Stimulated activated CD4-positive, alpha-beta T cell treated with anti-CD3 and anti-CD28 coated beads, Interleukin-4, amount 100 ng/mL, for 24 hours (primary cell): ENCODE measurements at regions not wholly inside any gene's neighbourhood (a gene's known extent, or its start where the extent isn't known, plus 50 kb on each side); places are given as distances from the start of the nearest gene placed in this dataset.
"Not testable (repeated sequence)": the region's sequence is repeated elsewhere in the genome, so short reads cannot be mapped to it uniquely, and the experiment has no call there.

ENCODE experiments used
- DNase-seq: peaks from one replicate; pipeline ENCODE4 v3.0.0-alpha.2; 2020

DNA sequence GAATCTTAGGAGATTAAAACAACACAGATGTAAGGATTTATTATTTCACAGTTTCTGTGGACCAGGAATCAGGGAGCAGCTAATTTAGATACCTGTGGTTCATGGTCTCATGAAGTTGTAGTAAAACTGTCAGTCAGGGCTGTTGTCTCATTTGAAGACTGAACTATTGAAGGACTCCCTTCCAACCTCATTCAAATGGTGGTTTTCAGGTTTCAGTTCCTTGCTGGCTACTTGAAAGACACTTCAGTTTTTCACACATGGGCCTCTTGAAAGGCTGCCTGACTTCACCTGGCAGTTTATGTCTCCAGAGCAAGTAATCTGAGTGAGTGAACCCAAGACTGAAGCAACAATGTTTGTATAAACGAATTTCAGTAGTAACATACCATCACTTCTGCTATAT is 915.9 kb downstream of the PLA2G4A start:
- DNase-seq, result no peak

- DNase-seq, result no peak
These were observed 926.8 kb downstream of the PLA2G4A start for GRCh38 chr1:187755536-187755935.

- not testable (repeated sequence) for DNase-seq
These were observed 927.9 kb downstream of the PLA2G4A start for GRCh38 chr1:187756684-187757083.

- DNase-seq, result no peak
These were observed 931.1 kb downstream of the PLA2G4A start for GRCh38 chr1:187759825-187760333.

- no peak for DNase-seq
These were observed 933.4 kb downstream of the PLA2G4A start for GRCh38 chr1:187762118-187762517.

- no peak for DNase-seq
These were observed 934.7 kb downstream of the PLA2G4A start for GRCh38 chr1:187763465-187763864.

DNA sequence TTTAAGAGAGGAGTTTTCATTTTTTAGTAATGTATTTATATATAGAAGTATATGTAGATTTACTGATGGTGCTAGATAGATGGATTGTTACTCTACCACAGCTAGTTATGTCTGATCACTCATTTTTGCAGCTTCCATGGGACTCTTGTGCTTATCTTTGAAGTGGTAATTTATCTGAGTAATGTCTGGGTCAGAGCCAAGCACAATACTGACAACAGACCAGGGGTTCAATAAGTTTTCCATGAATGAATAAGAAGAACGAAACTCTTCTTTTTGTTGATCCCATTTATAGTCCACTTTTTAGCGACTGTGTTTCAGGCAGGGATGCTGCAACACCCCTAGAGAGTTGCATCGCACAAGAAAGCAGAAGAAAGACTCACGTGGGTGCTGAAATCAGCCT is 935.2 kb downstream of the PLA2G4A start:
- no peak for DNase-seq

GRCh38 chr1:187771396-187771795 is 942.6 kb downstream of the PLA2G4A start:
- DNase-seq, result no peak

GRCh38 chr1:187773168-187773567 is 944.4 kb downstream of the PLA2G4A start:
- DNase-seq, result no peak

- DNase-seq, result no peak
These were observed 959.0 kb downstream of the PLA2G4A start for GRCh38 chr1:187787736-187788135.

DNA sequence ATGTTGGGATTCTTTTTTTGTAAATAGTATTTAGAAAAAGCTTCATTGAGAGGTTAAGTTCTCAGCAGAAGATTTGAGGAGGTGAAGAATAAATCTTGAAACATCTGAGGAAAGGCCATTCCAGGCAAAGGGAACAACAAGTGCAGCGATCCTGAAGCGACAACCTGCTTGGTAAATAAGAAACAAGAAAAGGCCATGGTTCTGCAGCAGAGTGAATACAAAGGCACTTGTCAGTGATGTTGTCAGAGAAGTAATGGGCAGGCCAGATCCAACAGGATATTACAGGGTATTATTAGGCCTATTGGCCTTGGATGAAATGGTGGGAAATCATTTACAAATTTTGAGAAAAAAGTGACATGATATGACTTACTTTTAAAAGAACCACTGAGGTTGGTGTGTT is 960.0 kb downstream of the PLA2G4A start:
- DNase-seq, result no peak

- DNase-seq, result no peak
These were observed 962.0 kb downstream of the PLA2G4A start for GRCh38 chr1:187790724-187791123.

GRCh38 chr1:187794561-187794960 is 965.8 kb downstream of the PLA2G4A start:
- no peak for DNase-seq

GRCh38 chr1:187809549-187809948 is 980.8 kb downstream of the PLA2G4A start:
- no peak for DNase-seq

- no peak for DNase-seq
These were observed 987.9 kb downstream of the PLA2G4A start for GRCh38 chr1:187816646-187817045.

- DNase-seq, result no peak
These were observed 989.0 kb downstream of the PLA2G4A start for GRCh38 chr1:187817782-187818181.

DNA sequence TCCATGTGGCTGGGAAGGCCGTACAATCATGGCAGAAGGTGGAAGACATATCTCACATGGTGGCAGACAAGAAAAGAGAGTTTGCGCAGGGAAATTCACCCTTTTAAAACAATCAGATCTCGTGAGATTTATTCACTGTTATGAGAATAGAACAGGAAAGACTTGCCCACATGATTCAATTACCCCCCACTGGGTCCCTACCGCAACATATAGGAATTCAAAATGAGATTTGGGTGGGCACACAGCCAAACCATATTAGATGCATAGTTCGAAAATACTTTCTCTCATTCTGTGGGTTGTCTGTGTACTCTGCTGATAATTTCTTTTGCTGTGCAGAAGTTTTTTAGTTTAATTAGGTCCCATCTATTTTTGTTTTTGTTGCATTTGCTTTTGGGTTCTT is 990.3 kb downstream of the PLA2G4A start:
- DNase-seq, result no peak

- DNase-seq, result no peak
These were observed 1007.8 kb downstream of the PLA2G4A start for GRCh38 chr1:187836557-187836956.

DNA sequence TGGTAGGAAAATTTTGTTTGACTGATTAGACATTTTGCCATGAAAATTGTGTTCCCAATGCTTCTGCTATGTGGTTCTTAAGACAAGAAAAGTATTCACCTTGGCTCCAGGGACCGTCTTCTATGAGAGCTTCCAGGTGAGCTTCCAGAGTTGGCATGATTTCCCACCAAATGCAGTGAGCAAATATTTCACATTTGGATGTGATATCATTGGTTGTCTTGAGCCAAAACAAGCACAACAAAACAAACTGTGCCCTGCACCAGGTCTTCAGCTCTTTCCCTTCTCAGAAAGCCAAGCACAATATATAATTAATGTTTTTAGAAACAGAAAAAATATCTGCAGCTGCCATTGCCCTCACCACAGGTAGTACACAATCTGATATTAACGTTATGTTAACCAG is 1009.0 kb downstream of the PLA2G4A start:
- DNase-seq, result no peak

DNA sequence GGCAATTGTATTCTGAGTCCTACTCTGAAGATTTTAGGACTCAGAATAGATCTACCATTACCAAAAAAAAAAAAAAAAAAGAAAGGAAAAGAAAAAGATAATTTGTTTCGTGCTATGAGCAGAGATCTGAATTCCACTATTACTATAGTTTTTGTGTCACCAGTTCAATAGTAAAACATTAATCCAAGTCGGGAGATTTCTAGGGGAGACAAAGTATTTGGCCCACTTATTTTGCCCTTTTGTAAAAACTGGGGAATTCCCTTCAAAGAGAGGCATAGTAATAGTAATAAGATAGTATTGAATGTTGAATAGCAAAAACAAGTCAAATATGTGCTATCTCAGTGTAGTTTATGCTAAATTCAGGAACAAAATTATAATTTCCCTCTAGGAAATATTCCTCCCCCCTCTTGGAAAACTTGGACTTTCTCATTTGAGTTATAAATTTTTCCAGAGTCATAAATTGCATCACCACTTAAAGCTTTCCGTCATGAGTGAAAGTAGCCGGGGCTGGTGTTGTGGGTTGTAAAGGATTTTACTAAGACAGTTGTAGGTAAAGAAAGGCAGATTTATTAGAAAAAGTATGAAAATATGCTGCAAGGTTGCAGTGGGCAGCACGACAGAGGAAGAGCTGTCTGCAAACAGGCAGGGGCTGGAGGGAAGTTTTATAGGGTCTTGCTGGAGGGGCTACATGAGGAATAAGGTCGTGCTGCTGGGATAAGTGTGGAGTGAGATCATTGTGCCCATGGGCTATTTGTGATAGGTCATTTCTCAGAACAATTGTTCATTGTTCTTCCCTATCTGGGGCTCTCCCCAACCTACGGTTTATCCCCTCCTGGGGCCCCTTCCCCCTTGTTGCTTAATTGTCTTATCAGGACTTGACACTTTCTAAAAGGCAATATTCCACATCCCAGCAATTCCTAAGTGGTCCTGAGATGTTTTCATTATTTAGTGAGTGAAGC is 1009.9 kb downstream of the PLA2G4A start:
- no peak for DNase-seq

GRCh38 chr1:187839873-187840272 is 1011.1 kb downstream of the PLA2G4A start:
- no peak for DNase-seq

- no peak for DNase-seq
These were observed 1011.8 kb downstream of the PLA2G4A start for GRCh38 chr1:187840557-187840956.

GRCh38 chr1:187842406-187843165 is 1013.8 kb downstream of the PLA2G4A start:
- no peak for DNase-seq

DNA sequence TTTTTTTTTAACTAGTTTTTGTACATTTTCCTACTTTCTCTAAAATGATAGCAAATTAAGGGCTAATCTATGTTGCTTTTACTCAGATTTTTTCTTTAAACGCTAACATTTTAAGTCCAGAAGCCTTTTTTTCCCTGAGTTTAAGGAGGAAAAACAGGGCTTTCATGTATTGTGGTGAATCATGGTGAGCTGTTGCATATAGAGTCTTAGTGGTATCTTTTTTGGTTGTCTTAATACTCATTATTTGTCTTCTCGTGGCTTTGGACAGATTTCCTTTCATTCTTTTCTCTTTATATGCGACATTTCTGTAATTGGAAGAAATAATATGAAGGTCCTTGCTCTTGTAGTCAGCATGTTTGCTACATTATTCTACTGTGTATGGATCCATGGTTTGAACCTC is 1015.6 kb downstream of the PLA2G4A start:
- no peak for DNase-seq
